HepG2 (cell line): ENCODE measurements at regions not wholly inside any gene's neighbourhood (a gene's known extent, or its start where the extent isn't known, plus 50 kb on each side); places are given as distances from the start of the nearest gene placed in this dataset.

Source experiments
- ATAC-seq: fragments of 200-7000 bp; cut with Tn5 transposase; 3 replicates; pipeline ENCODE4 v1.9.1; 2020; ENCODE audit warnings: mild to moderate bottlenecking, moderate library complexity
- BruUV-seq: library from RNA; stranded (reverse); fragments of 400-500 nt; replicated peaks from 2 replicates; lab custom pipeline; 2021; lab: Mats Ljungman, UMichigan
- CTCF ChIA-PET: fragments of 300-600 bp; formaldehyde crosslinking; extraction: SDS; loops from one replicate; lab custom pipeline; 2021; ENCODE audit warnings: low total read pairs, inconsistent platforms, low intra/inter-chr PET ratio; lab: Yijun Ruan, JAX
- POLR2A ChIA-PET: fragments of 350-600 bp; sonication (Branson Sonifier 250); formaldehyde crosslinking; loops from one replicate; lab custom pipeline; 2020; ENCODE audit warnings: antibody characterized with exemption, inconsistent platforms; lab: Yijun Ruan, JAX
- DNase-seq: peaks from one replicate; pipeline ENCODE4 v3.0.0-alpha.2; 2015; ENCODE audit warnings: low spot score
- FAIRE-seq: peaks from 3 replicates; lab custom pipeline; 2011; peaks lifted over from hg19 to GRCh38; lab: Jason Lieb, UNC
- H2AFZ ChIP-seq: one replicate; pipeline ENCODE4 v1.6.1; 2011; ENCODE audit warnings: low read length, inconsistent platforms
- H3K27ac ChIP-seq: fragments of 300-600 bp; 3 replicates; pipeline ENCODE4 v1.8.0; 2011; ENCODE audit warnings: mixed run types, mild to moderate bottlenecking, mixed read lengths, low read length, inconsistent platforms; ENCODE audit not compliant: insufficient read depth; ENCODE audit errors: extremely low read length
- H3K27me3 ChIP-seq, 2 experiments: fragments of 200-600 bp in 1 of 2; 2 replicates in 1 of 2; 3 replicates in 1 of 2; pipeline versions ENCODE4 v1.6.0 to v1.8.0; 2011; ENCODE audit warnings: low read length in 2 of 2, mild to moderate bottlenecking in 2 of 2, moderate library complexity in 2 of 2, inconsistent platforms in 1 of 2; ENCODE audit not compliant: insufficient read depth in 2 of 2, control insufficient read depth in 1 of 2
- H3K36me3 ChIP-seq, 2 experiments: fragments of 200-600 bp in 1 of 2; replicated peaks in 1 of 2; 2 replicates in 1 of 2; 3 replicates in 1 of 2; pipeline versions ENCODE4 v1.5.1 to v1.8.0; 2011; ENCODE audit warnings: low read length in 2 of 2, inconsistent platforms in 1 of 2; ENCODE audit not compliant: insufficient read depth in 2 of 2, control insufficient read depth in 1 of 2
- H3K4me1 ChIP-seq: 2 replicates; pipeline ENCODE4 v1.5.1; 2012; ENCODE audit warnings: low read length, inconsistent platforms; ENCODE audit not compliant: insufficient read depth
- H3K4me2 ChIP-seq: 2 replicates; pipeline ENCODE4 v1.6.0; 2011; ENCODE audit warnings: low read depth, low read length, inconsistent platforms
- H3K4me3 ChIP-seq, 3 experiments: fragments of 200-600 bp in 1 of 3; sonication (generic), shearing (Covaris generic) in 1 of 3; replicated peaks in 1 of 3; 2 replicates each; pipeline ENCODE4 v1.5.1; 2011 to 2016; ENCODE audit warnings: low read length in 3 of 3, inconsistent platforms in 2 of 3, low read depth in 2 of 3, mild to moderate bottlenecking in 2 of 3, control low read depth in 1 of 3, mixed read lengths in 1 of 3; ENCODE audit not compliant: insufficient read depth in 1 of 3
- H3K79me2 ChIP-seq: one replicate; pipeline ENCODE4 v1.6.1; 2011; ENCODE audit warnings: low read length, inconsistent platforms; ENCODE audit not compliant: insufficient read depth
- H3K9ac ChIP-seq: 2 replicates; pipeline ENCODE4 v1.6.0; 2011; ENCODE audit warnings: mild to moderate bottlenecking, low read depth, low read length, inconsistent platforms; ENCODE audit not compliant: insufficient read depth
- H3K9me3 ChIP-seq: 2 replicates; pipeline ENCODE4 v1.5.1; 2012; ENCODE audit warnings: mild to moderate bottlenecking, low read length
- H4K20me1 ChIP-seq: 2 replicates; pipeline ENCODE4 v1.6.0; 2011; ENCODE audit warnings: inconsistent platforms, mild to moderate bottlenecking, low read length, moderate library complexity; ENCODE audit not compliant: insufficient read depth
- EEA1 ChIP-seq: sonication (generic); formaldehyde crosslinking; IDR thresholded peaks from 2 replicates; pipeline ENCODE4 v1.5.1; 2020; ENCODE audit warnings: mild to moderate bottlenecking, missing genetic modification reagents, borderline replicate concordance
- EED ChIP-seq: sonication (generic); formaldehyde crosslinking; IDR thresholded peaks from 2 replicates; pipeline ENCODE4 v1.5.0; 2020; ENCODE audit warnings: mild to moderate bottlenecking, missing genetic modification reagents
- HMGXB3 ChIP-seq: sonication (generic); formaldehyde crosslinking; IDR thresholded peaks from 2 replicates; pipeline ENCODE4 v1.4.0; 2020; ENCODE audit warnings: missing genetic modification reagents, borderline replicate concordance
- JUND ChIP-seq: sonication (generic); formaldehyde crosslinking; IDR thresholded peaks from 2 replicates; pipeline ENCODE4 v1.8.0; 2022; ENCODE audit warnings: mild to moderate bottlenecking, missing genetic modification reagents
- MXD4 ChIP-seq: IDR thresholded peaks from 2 replicates; pipeline ENCODE4 v1.6.1; 2016; ENCODE audit warnings: mild to moderate bottlenecking, missing biosample characterization, missing genetic modification reagents
- NR2F1 ChIP-seq, 2 experiments: fragments of 450-650 bp in 1 of 2; formaldehyde crosslinking in 1 of 2; IDR thresholded peaks; 2 replicates each; pipeline versions ENCODE4 v1.5.0 to v1.6.1; 2016 to 2020; ENCODE audit warnings: mild to moderate bottlenecking in 1 of 2, missing compliant biosample characterization in 1 of 2, missing genetic modification reagents in 1 of 2, moderate library complexity in 1 of 2
- PATZ1 ChIP-seq: sonication (generic); formaldehyde crosslinking; IDR thresholded peaks from 2 replicates; pipeline ENCODE4 v1.4.0; 2020; ENCODE audit warnings: missing genetic modification reagents
- RELA ChIP-seq: sonication (generic); formaldehyde crosslinking; IDR thresholded peaks from 2 replicates; pipeline ENCODE4 v1.4.0; 2020; ENCODE audit warnings: missing genetic modification reagents
- ZKSCAN1 ChIP-seq: fragments of 150-350 bp; IDR thresholded peaks from 2 replicates; pipeline ENCODE4 v1.6.1; 2014; ENCODE audit warnings: low read length
- ZNF17 ChIP-seq: sonication (generic); formaldehyde crosslinking; IDR thresholded peaks from 2 replicates; pipeline ENCODE4 v1.5.0; 2020; ENCODE audit warnings: mild to moderate bottlenecking, missing genetic modification reagents
- ZNF556 ChIP-seq: sonication (generic); formaldehyde crosslinking; IDR thresholded peaks from 2 replicates; pipeline ENCODE4 v1.4.0; 2020; ENCODE audit warnings: mild to moderate bottlenecking, missing genetic modification reagents, borderline replicate concordance
- ZNF577 ChIP-seq: sonication (generic); formaldehyde crosslinking; IDR thresholded peaks from 2 replicates; pipeline ENCODE4 v1.4.0; 2020; ENCODE audit warnings: mild to moderate bottlenecking, low read depth, missing genetic modification reagents, borderline replicate concordance
- ZNF674 ChIP-seq: sonication (generic); formaldehyde crosslinking; IDR thresholded peaks from 2 replicates; pipeline ENCODE4 v1.5.0; 2020; ENCODE audit warnings: low read depth, mild to moderate bottlenecking, missing genetic modification reagents
- ZNF678 ChIP-seq: sonication (generic); formaldehyde crosslinking; IDR thresholded peaks from 2 replicates; pipeline ENCODE4 v1.4.0; 2020; ENCODE audit warnings: mild to moderate bottlenecking, missing genetic modification reagents
- ZSCAN21 ChIP-seq: sonication (generic); formaldehyde crosslinking; IDR thresholded peaks from 2 replicates; pipeline ENCODE4 v1.8.0; 2022; ENCODE audit warnings: mild to moderate bottlenecking, missing genetic modification reagents, moderate library complexity, borderline replicate concordance
- WGBS: methylation state at CpG from one replicate; pipeline ENCODE4 v1.1.6; 2017; ENCODE audit warnings: low lambda C conversion rate; 5-methylcytosine and 5-hydroxymethylcytosine counted together
- in situ Hi-C: cut with HindIII; loops from 2 replicates; pipeline ENCODE4 v1.10.0; 2017; ENCODE audit warnings: low pct_unique_long_range_greater_than_20kb; ENCODE audit not compliant: extremely low pct_ligation_motif_present
- intact Hi-C: fragments of 100-400 bp; cut with micrococcal nuclease; formaldehyde crosslinking; loops from one replicate; pipeline ENCODE4 v1.10.0; 2022; ENCODE audit not compliant: unreplicated experiment
- TF ChIP-seq, protein P1 (sequence below): IDR thresholded peaks from 2 replicates; pipeline ENCODE4 v1.6.1; 2016; ENCODE audit warnings: control low read depth

DNA sequence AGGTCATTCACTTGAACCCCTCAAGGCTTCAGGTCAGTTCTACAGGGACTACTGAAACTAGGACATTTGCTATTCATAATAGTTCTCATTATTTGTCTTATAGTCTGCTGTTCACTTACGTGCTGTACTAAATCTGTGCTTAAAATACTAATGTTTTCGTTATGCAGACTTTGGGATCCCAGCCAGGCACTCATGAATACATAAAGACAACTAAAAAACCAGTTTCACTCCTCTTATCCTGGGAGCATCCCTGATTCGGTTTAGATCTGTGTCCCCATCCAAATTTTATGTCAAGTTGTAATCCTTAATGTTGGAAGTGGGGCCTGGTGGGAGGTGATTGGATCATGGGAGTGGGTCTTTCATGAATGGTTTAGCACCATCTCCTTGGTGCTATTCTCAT lies 1291.8 kb downstream of the CDH11 start (continued):
- no peak for TF ChIP-seq HMGXB3
- no peak for TF ChIP-seq MXD4 (CRISPR knock-in tag)
- TF ChIP-seq PATZ1 (CRISPR knock-in tag): no peak
- no peak for TF ChIP-seq ZNF17 (CRISPR knock-in tag)
- TF ChIP-seq ZNF674 (CRISPR knock-in tag): no peak
- TF ChIP-seq RELA (CRISPR knock-in tag): no peak
- TF ChIP-seq ZNF577 (CRISPR knock-in tag): no peak

DNA sequence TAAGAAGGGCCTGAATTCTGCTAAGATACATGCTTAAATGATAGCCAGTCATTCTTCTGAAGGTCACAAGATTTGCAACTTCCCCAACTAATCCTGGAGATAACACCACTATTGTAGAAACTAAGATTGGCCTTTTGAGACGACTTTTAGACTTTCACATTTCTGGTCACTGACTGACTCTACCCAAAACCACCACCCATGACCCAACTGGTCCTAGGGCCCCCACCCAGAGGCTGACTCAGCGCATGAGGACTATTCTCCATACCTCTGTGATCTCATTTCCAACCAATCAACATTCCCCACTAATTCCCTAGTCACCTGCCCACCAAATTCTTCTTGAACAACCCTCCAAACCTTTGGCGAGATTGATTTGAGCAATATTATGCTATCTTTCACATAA lies 1299.0 kb downstream of the CDH11 start:
- CTCF ChIA-PET: no interaction called here
- no peak for TF ChIP-seq ZSCAN21 (CRISPR knock-in tag)
- no peak for TF ChIP-seq ZNF678 (CRISPR knock-in tag)
- no peak for TF ChIP-seq EED (CRISPR knock-in tag)
- TF ChIP-seq JUND: no peak
- no peak for TF ChIP-seq ZKSCAN1
- no peak for TF ChIP-seq ZNF556 (CRISPR knock-in tag)
- no peak for TF ChIP-seq EEA1
- TF ChIP-seq, protein P1, sequence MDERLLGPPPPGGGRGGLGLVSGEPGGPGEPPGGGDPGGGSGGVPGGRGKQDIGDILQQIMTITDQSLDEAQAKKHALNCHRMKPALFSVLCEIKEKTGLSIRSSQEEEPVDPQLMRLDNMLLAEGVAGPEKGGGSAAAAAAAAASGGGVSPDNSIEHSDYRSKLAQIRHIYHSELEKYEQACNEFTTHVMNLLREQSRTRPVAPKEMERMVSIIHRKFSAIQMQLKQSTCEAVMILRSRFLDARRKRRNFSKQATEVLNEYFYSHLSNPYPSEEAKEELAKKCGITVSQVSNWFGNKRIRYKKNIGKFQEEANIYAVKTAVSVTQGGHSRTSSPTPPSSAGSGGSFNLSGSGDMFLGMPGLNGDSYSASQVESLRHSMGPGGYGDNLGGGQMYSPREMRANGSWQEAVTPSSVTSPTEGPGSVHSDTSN: no peak
- TF ChIP-seq NR2F1 (CRISPR knock-in tag; IDR thresholded peaks at IDR 0.05): no peak

More for the DNA sequence above, 1299.0 kb downstream of the CDH11 start:
- Histone ChIP-seq H3K9ac (no peak overlapping the region), H3K27me3 (no peaks in the 10 kb centered on the region), H3K4me3 (no peak overlapping the region), H3K4me2 (no peak overlapping the region), H3K36me3 (no peaks in the 10 kb centered on the region), H2AFZ (no peak overlapping the region), H3K79me2 (no peaks in the 10 kb centered on the region), H3K4me1 (no peaks in the 10 kb centered on the region), H3K9me3 (peaks cover 68% of the 10 kb centered on the region), H4K20me1 (no peaks in the 10 kb centered on the region), H3K27ac (no peak overlapping the region)
- WGBS: under 1% methylated on average over 3 of the region's 3 CpGs
- ATAC-seq (no peak), DNase-seq (no peak), FAIRE-seq (no peak)
- intact Hi-C loops: no loop called here
- in situ Hi-C loops: no loop called here
- BruUV-seq: no TSS peak
- POLR2A ChIA-PET: no interaction called here
